GM12864 (cell line): ENCODE measurements at regions not wholly inside any gene's neighbourhood (a gene's known extent, or its start where the extent isn't known, plus 50 kb on each side); places are given as distances from the start of the nearest gene placed in this dataset.

Source experiments
- DNase-seq: peaks from one replicate; pipeline ENCODE4 v3.0.0-alpha.2; 2011; ENCODE audit warnings: low read depth
- H3K4me3 ChIP-seq: 2 replicates; pipeline ENCODE4 v1.5.1; 2011; ENCODE audit warnings: mild to moderate bottlenecking, low read depth, low read length, control low read depth
- CTCF ChIP-seq: IDR thresholded peaks from 2 replicates; pipeline ENCODE4 v1.5.1; 2011; ENCODE audit warnings: low read depth, mild to moderate bottlenecking, moderate library complexity, low read length, control low read depth, inconsistent platforms; ENCODE audit errors: missing control alignments

GRCh38 chr17:77771998-77772397 lies 186.5 kb upstream of the TNRC6C start:
- no peak for TF ChIP-seq CTCF
- DNase-seq: no peak
- no peak overlapping the region for H3K4me3 ChIP-seq

GRCh38 chr17:77772461-77772897 lies 186.0 kb upstream of the TNRC6C start:
- DNase-seq: no peak
- peak; percentile 83 for TF ChIP-seq CTCF
- H3K4me3 ChIP-seq: no peak overlapping the region

- TF ChIP-seq CTCF: no peak
- DNase-seq: no peak
- H3K4me3 ChIP-seq: no peak overlapping the region
These were observed 185.6 kb upstream of the TNRC6C start for GRCh38 chr17:77772899-77773358.

GRCh38 chr17:77774182-77774581 lies 184.3 kb upstream of the TNRC6C start:
- no peak for DNase-seq
- no peak for TF ChIP-seq CTCF

GRCh38 chr17:77778636-77779489 lies 179.6 kb upstream of the TNRC6C start:
- H3K4me3 ChIP-seq: no peak overlapping the region
- no peak for TF ChIP-seq CTCF
- DNase-seq: no peak

More at GRCh38 chr17:77774182-77774581, 184.3 kb upstream of the TNRC6C start:
- no peak overlapping the region for H3K4me3 ChIP-seq

- DNase-seq: no peak
- no peak for TF ChIP-seq CTCF
- no peak overlapping the region for H3K4me3 ChIP-seq
These were observed 178.6 kb upstream of the TNRC6C start for GRCh38 chr17:77779711-77780539.
